SK-N-SH (cell line): ENCODE measurements at regions not wholly inside any gene's neighbourhood (a gene's known extent, or its start where the extent isn't known, plus 50 kb on each side); places are given as distances from the start of the nearest gene placed in this dataset.
A peak's percentile ranks its signal among the peaks of the same experiment; 100 is the strongest.
"Not testable (repeated sequence)": the region's sequence is repeated elsewhere in the genome, so short reads cannot be mapped to it uniquely, and the experiment has no call there.

Experiments
- CTCF ChIA-PET: fragments of 300-600, 350-600 bp; formaldehyde crosslinking; extraction: SDS; loops from one replicate; lab custom pipeline; 2021; lab: Yijun Ruan, JAX
- POLR2A ChIA-PET: fragments of 350-600 bp; sonication (Branson Sonifier 250); formaldehyde crosslinking; extraction: SDS; loops from one replicate; lab custom pipeline; 2020; ENCODE audit warnings: antibody characterized with exemption, inconsistent platforms; lab: Yijun Ruan, JAX
- DNase-seq: peaks from one replicate; pipeline ENCODE4 v3.0.0; 2012
- H2AFZ ChIP-seq: fragments of 200-600 bp; sonication (generic); 2 replicates; pipeline ENCODE4 v1.8.1; 2016; ENCODE audit warnings: antibody characterized with exemption, mild to moderate bottlenecking, low read depth
- H3F3A ChIP-seq: fragments of 200-600 bp; sonication (generic); replicated peaks from 2 replicates; pipeline ENCODE3; 2016; ENCODE audit warnings: antibody characterized with exemption, mild to moderate bottlenecking; ENCODE audit not compliant: insufficient read depth
- H3K27ac ChIP-seq, 2 experiments: fragments of 200-500 bp in 1 of 2; fragments of 200-600 bp in 1 of 2; sonication (Bioruptor generic) in 1 of 2; sonication (generic), shearing (Covaris generic) in 1 of 2; 2 replicates each; pipeline versions ENCODE4 v1.5.1 to v1.6.1; 2014 to 2016; ENCODE audit warnings: low read depth in 2 of 2, inconsistent platforms in 1 of 2, low read length in 1 of 2, mild to moderate bottlenecking in 1 of 2, mixed read lengths in 1 of 2
- H3K27me3 ChIP-seq: fragments of 200-600 bp; sonication (generic), shearing (Covaris generic); 2 replicates; pipeline ENCODE4 v1.6.1; 2016; ENCODE audit warnings: mixed run types; ENCODE audit not compliant: insufficient read depth
- H3K36me3 ChIP-seq, 2 experiments: fragments of 200-500 bp in 1 of 2; fragments of 200-600 bp in 1 of 2; sonication (Bioruptor generic) in 1 of 2; sonication (generic) in 1 of 2; replicated peaks in 1 of 2; 2 replicates each; pipeline versions ENCODE3 to v1.5.1; 2014 to 2016; ENCODE audit warnings: low read length in 1 of 2, mild to moderate bottlenecking in 1 of 2; ENCODE audit not compliant: insufficient read depth in 2 of 2, control insufficient read depth in 1 of 2
- H3K4me1 ChIP-seq, 2 experiments: fragments of 200-500 bp in 1 of 2; fragments of 200-600 bp in 1 of 2; sonication (Bioruptor generic) in 1 of 2; sonication (generic), shearing (Covaris generic) in 1 of 2; 2 replicates each; pipeline versions ENCODE4 v1.5.1 to v1.6.1; 2014 to 2016; ENCODE audit warnings: low read depth in 1 of 2, low read length in 1 of 2, mixed run types in 1 of 2; ENCODE audit not compliant: insufficient read depth in 2 of 2, control insufficient read depth in 1 of 2
- H3K4me2 ChIP-seq: fragments of 200-600 bp; sonication (generic), shearing (Covaris generic); 2 replicates; pipeline ENCODE4 v1.6.1; 2017; ENCODE audit warnings: mixed run types
- H3K4me3 ChIP-seq, 2 experiments: fragments of 200-500 bp in 1 of 2; fragments of 200-600 bp in 1 of 2; sonication (Bioruptor generic) in 1 of 2; sonication (generic), shearing (Covaris generic) in 1 of 2; 2 replicates each; pipeline versions ENCODE4 v1.5.1 to v1.8.1; 2014 to 2016; ENCODE audit warnings: low read depth in 2 of 2, inconsistent platforms in 1 of 2, low read length in 1 of 2, mild to moderate bottlenecking in 1 of 2, mixed read lengths in 1 of 2, moderate library complexity in 1 of 2
- H3K79me2 ChIP-seq: fragments of 200-600 bp; sonication (generic); 2 replicates; pipeline ENCODE4 v1.8.1; 2017; ENCODE audit warnings: mild to moderate bottlenecking; ENCODE audit not compliant: insufficient read depth
- H3K9ac ChIP-seq: fragments of 200-600 bp; sonication (generic); 2 replicates; pipeline ENCODE4 v1.6.1; 2017; ENCODE audit warnings: mixed run types
- H3K9me2 ChIP-seq: fragments of 200-600 bp; sonication (generic); 2 replicates; pipeline ENCODE4 v1.6.1; 2017; ENCODE audit warnings: mixed run types
- H3K9me3 ChIP-seq: fragments of 200-600 bp; sonication (generic); 2 replicates; pipeline ENCODE4 v1.6.1; 2017; ENCODE audit warnings: mixed run types, mild to moderate bottlenecking, moderate library complexity
- H4K20me1 ChIP-seq: fragments of 200-600 bp; sonication (generic); 2 replicates; pipeline ENCODE4 v1.6.1; 2017; ENCODE audit warnings: mild to moderate bottlenecking, mixed run types; ENCODE audit not compliant: insufficient read depth
- CHD2 ChIP-seq: fragments of 150-350 bp; IDR thresholded peaks from 2 replicates; pipeline ENCODE4 v1.6.1; 2018; ENCODE audit warnings: low read length; ENCODE audit not compliant: partially characterized antibody
- EP300 ChIP-seq, 2 experiments: IDR thresholded peaks; 2 replicates each; pipeline versions ENCODE4 v1.4.0 to v1.6.1; 2012; ENCODE audit warnings: borderline replicate concordance in 1 of 2, low read depth in 1 of 2, low read length in 1 of 2
- MXI1 ChIP-seq: IDR thresholded peaks from 2 replicates; pipeline ENCODE4 v1.6.1; 2012; ENCODE audit warnings: mild to moderate bottlenecking, low read depth, low read length, improper control_type of control experiment
- NRF1 ChIP-seq: IDR thresholded peaks from 2 replicates; pipeline ENCODE4 v1.6.1; 2012; ENCODE audit warnings: low read depth, mild to moderate bottlenecking, low read length
- RAD21 ChIP-seq: IDR thresholded peaks from 2 replicates; pipeline ENCODE4 v1.6.1; 2012; ENCODE audit warnings: mild to moderate bottlenecking, low read length
- WGBS: methylation state at CpG from one replicate; pipeline ENCODE4 v1.1.6; 2017; ENCODE audit warnings: low lambda C conversion rate; 5-methylcytosine and 5-hydroxymethylcytosine counted together
- TF ChIP-seq, protein P1 (sequence below): fragments of 200-600 bp; sonication (generic); IDR thresholded peaks from 2 replicates; pipeline ENCODE4 v1.6.1; 2017; ENCODE audit warnings: antibody characterized with exemption, mild to moderate bottlenecking, moderate library complexity

GRCh38 chr11:133635244-133635739 lies 103.0 kb upstream of the OPCML start:
- WGBS: 23% methylated on average over 3 of the region's 3 CpGs
- TF ChIP-seq MXI1: no peak
- ChIA-PET CTCF (interaction anchor here (0.6 kb wide), 1 partner anchor 617 kb away, joined by 3 read pairs; no protein-coding TSS in a partner anchor), POLR2A (no interaction called here)
- DNase-seq: no peak
- H3K79me2 ChIP-seq: no peaks in the 10 kb centered on the region
- H3K9me2 ChIP-seq: no peaks in the 10 kb centered on the region
- no peak overlapping the region for H3K4me2 ChIP-seq
- H3F3A ChIP-seq: no peaks in the 10 kb centered on the region
- H3K36me3 ChIP-seq: no peaks in the 10 kb centered on the region
- H3K27ac ChIP-seq: no peak overlapping the region
- H3K9me3 ChIP-seq: no peaks in the 10 kb centered on the region
- H3K4me3 ChIP-seq: no peak overlapping the region
- H3K27me3 ChIP-seq: no peaks in the 10 kb centered on the region
- H4K20me1 ChIP-seq: no peaks in the 10 kb centered on the region
- no peak overlapping the region for H3K9ac ChIP-seq
- H3K4me1 ChIP-seq: no peaks in the 10 kb centered on the region
- no peak overlapping the region for H2AFZ ChIP-seq

- H3K4me2 ChIP-seq, H3K36me3 ChIP-seq, H3K9ac ChIP-seq, H3K9me2 ChIP-seq, H3F3A ChIP-seq, H3K27me3 ChIP-seq, POLR2A ChIA-PET, H3K9me3 ChIP-seq, H3K4me1 ChIP-seq, H2AFZ ChIP-seq, H3K79me2 ChIP-seq, H4K20me1 ChIP-seq, CTCF ChIA-PET, DNase-seq, H3K4me3 ChIP-seq, H3K27ac ChIP-seq: not testable (repeated sequence)
- 51% methylated on average over 11 of the region's 11 CpGs for WGBS
Measured at GRCh38 chr11:133628371-133628770, 96.1 kb upstream of the OPCML start.

DNA sequence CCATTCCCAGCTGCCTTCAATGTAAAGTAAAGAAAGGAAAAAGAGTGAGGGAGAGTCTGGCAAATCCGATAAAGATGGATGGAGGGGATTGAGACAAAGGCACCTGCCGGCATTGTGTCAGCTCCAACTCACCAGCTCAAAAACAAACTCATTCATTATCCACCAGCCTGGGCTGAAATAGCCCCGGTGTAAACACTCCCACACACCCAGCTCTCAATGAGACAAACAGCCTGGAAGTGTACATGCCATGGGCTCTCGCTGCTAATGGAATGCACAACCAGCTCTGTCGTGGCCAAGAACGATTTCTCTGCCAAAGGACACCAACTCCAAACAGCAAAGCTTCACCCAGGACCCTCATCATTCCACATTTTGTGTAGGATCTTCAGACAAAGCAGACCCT lies 89.3 kb upstream of the OPCML start:
- Histone ChIP-seq H3K4me2 (no peak overlapping the region), H3K9me2 (no peaks in the 10 kb centered on the region), H3K4me3 (no peak overlapping the region), H3K79me2 (no peaks in the 10 kb centered on the region), H3K9me3 (no peaks in the 10 kb centered on the region; the same call in 1 of the 2 replicates), H3K36me3 (no peaks in the 10 kb centered on the region), H3K27me3 (no peaks in the 10 kb centered on the region), H3K27ac (no peak overlapping the region), H3K4me1 (no peaks in the 10 kb centered on the region), H4K20me1 (no peaks in the 10 kb centered on the region), H3F3A (no peaks in the 10 kb centered on the region), H3K9ac (no peak overlapping the region), H2AFZ (no peak overlapping the region)
- 18% methylated on average over 5 of the region's 6 CpGs for WGBS
- DNase-seq: no peak
- ChIA-PET POLR2A (no interaction called here), CTCF (no interaction called here)
- TF ChIP-seq EP300 (IDR thresholded peaks at IDR 0.05; ENCODE audit: borderline replicate concordance in 1 of 2, low read depth in 1 of 2, low read length in 1 of 2) (no peak), CHD2 (no peak), NRF1 (no peak)

DNA sequence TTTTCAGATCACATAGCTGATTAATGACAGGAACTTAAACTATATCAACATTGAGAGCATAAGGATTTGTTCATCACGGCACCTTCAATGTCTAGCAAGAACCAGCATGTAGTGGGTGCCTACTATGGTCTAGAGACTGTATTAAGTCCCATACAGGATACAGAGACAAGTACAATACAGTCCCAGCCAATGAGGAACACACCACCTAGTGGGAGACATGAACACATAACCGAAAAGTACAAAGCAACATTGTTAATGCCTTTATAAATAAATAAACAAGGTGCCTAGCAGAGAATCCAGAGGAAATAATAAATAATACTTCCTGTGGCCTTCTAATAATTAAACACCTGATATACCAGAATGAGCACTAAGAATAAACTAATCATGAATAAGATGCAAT lies 87.7 kb upstream of the OPCML start:
- H3K9me2 ChIP-seq: no peaks in the 10 kb centered on the region
- H3K27ac ChIP-seq: no peak overlapping the region
- no peaks in the 10 kb centered on the region for H3K36me3 ChIP-seq
- no peaks in the 10 kb centered on the region for H4K20me1 ChIP-seq
- TF ChIP-seq, protein P1, sequence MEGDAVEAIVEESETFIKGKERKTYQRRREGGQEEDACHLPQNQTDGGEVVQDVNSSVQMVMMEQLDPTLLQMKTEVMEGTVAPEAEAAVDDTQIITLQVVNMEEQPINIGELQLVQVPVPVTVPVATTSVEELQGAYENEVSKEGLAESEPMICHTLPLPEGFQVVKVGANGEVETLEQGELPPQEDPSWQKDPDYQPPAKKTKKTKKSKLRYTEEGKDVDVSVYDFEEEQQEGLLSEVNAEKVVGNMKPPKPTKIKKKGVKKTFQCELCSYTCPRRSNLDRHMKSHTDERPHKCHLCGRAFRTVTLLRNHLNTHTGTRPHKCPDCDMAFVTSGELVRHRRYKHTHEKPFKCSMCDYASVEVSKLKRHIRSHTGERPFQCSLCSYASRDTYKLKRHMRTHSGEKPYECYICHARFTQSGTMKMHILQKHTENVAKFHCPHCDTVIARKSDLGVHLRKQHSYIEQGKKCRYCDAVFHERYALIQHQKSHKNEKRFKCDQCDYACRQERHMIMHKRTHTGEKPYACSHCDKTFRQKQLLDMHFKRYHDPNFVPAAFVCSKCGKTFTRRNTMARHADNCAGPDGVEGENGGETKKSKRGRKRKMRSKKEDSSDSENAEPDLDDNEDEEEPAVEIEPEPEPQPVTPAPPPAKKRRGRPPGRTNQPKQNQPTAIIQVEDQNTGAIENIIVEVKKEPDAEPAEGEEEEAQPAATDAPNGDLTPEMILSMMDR: no peak
- peak; percentile 41; the same call in 1 of the 2 replicates for TF ChIP-seq RAD21
- H3K27me3 ChIP-seq: no peaks in the 10 kb centered on the region
- H3K79me2 ChIP-seq: no peaks in the 10 kb centered on the region
- no peak overlapping the region; a peak in 1 of 4 replicates for H3K4me3 ChIP-seq
- H2AFZ ChIP-seq: no peak overlapping the region
- peaks cover 5% of the 10 kb centered on the region; the same call in 1 of the 2 replicates for H3K9me3 ChIP-seq
- no peaks in the 10 kb centered on the region for H3F3A ChIP-seq
- POLR2A ChIA-PET: no interaction called here
- H3K9ac ChIP-seq: no peak overlapping the region
- H3K4me2 ChIP-seq: no peak overlapping the region
- 0% methylated on average over 2 of the region's 2 CpGs for WGBS
- DNase-seq: peak; percentile 29
- H3K4me1 ChIP-seq: no peaks in the 10 kb centered on the region
- CTCF ChIA-PET: interaction anchor here (1.1 to 1.3 kb wide), 3 partner anchors 13 to 485 kb away, joined by 3 read pairs; no protein-coding TSS in a partner anchor
